Activated CD4-positive, alpha-beta T cell treated with anti-CD3 and anti-CD28 coated beads, Interleukin-2, Interleukin-4, amounts not matched to agents 100 ng/mL and 50 ng/mL, durations not matched to agents 16 hours and 8 hours (primary cell): ENCODE measurements at regions not wholly inside any gene's neighbourhood (a gene's known extent, or its start where the extent isn't known, plus 50 kb on each side); places are given as distances from the start of the nearest gene placed in this dataset.
"Not testable (repeated sequence)": the region's sequence is repeated elsewhere in the genome, so short reads cannot be mapped to it uniquely, and the experiment has no call there.

Source experiments
- DNase-seq: peaks from one replicate; pipeline ENCODE4 v3.0.0-alpha.2; 2020; ENCODE audit warnings: low spot score

DNA sequence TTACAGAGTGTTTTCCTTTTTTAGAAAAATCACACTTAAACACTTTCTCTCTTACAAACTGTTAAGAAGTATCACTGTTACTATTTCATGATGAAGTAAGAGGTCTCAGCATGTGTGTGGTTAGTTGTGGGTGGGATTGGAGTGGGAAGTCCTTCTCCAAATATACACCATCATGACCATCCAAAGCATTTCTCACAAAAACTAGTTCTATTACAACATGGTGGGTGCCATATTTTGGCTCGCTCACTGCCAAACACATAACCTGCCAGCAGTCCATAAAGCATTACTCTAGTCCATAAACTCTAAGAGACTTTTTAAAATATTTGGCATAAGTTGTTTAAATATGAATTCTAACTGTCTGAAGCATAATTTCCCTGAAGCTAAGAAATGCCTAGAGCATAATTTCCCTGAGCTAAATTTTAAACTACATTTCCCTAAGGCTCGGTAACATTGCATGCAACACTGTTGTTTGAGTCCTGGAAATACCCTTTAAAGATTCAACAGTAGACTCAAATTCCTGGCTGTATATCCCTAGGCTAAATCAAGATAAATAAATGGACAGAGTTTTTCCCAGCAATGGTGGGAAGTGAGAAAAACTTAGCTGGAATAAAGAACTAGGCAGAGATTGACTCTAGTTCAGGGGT, 415.0 kb upstream of the INTU start:
- no peak for DNase-seq

DNA sequence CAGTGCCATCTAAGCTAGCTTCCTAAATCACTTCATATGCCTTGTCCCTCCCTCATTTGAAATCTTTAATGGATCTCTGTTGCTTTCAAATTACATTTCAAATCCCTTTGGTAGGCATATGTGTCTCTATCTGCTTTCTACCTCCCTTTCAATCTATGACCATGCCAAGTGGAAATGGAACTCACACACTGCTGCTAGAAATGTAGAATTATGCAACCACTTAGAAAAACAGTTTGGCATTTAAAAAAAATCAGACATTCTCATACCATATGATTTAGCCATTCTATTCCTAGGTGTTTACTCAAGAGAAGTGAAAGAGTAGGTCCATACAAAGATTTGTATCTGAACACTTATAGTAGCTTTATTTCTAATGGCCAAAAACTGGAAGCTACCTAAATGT, 413.5 kb upstream of the INTU start:
- DNase-seq = no peak

DNA sequence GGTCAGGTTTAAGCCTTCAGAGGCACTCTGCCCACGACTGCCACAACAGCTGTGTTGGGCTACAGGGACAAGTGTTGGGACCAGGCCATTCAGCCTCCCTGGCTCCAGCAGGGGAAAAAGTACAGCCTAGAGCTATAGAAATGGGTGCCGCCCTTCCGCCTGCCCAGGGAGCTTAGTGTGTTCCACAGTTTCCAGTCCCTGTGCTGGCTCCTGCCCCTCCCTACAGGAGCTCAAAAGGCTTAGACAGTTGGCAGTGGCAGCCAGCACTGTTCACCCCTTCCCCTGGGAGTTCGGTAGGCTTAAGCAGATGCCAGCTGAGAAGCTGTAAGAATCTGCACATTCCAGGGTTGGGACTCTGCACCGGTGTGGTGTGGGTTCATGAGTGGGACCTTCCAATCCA, 408.2 kb upstream of the INTU start:
- no peak for DNase-seq

DNA sequence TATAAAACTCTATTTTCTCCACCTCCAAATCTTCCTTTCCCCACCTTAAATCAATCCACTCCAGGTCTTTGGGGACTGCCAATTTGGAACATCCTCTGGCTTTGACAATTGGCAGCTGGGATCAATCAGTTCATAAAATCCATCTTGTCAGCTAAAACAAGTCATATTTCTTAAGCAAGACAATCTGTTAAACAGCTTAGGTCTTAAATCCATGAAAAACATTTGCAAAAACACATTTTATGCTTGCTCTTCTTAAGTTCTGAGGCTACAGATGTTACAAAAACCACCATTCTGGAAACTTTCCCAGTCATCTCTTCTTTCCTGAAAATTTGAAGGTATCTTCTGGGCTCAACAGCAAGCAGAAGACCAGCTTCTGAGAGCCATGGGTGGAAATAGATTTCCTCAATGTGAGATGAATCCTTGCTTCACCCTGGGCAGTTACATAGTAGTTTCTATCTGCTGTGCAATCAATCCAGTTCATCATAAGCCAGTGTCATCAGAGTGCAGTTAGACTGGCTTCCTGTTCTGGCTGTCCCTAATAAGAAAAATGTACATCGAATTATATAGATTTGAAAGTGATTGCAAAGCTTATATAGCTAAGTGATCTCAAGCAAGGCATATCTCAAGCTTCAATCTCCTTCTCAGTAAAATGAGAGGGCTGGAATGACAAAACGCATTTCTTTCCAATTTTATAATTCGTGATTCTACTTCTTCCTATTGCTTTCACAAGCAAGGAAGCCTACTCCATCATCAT, 402.7 kb upstream of the INTU start:
- no peak for DNase-seq

DNA sequence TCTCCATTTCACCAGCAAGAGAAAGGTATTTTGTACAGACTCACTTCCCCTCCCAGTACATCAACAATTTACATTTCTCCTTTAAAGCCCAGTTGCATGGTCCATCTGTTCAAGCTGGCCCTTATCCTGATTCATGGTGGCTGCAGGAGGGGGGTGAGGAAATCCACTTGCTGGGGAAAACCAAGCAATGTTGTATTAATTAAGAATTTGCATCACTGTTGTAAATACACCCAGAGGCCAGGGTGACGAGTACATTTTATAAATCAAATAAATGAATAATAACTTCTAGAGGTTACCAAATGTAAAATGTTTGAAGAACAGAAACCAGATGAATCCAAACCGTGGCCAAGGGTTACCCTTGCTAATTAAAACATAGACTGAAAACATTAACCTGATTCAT, 395.9 kb upstream of the INTU start:
- DNase-seq = no peak

DNA sequence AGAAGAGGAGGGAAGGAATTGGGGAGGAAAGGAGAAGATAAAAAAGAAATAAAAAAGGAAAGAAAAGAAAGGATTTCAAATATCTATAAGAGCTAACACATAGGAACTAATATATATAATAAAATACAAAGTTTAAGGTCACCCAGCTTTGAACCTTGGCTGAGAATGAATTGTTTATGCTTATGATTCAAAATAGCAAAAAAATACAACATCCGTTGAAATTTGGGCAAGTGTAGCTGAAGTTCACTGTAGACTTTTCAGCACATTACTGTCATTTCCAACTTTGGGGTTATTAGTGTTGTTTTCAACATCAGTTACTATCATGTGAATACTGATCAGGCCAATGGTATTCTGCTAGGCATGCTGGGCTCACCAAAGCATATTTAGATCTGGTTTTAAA, 395.2 kb upstream of the INTU start:
- no peak for DNase-seq

DNA sequence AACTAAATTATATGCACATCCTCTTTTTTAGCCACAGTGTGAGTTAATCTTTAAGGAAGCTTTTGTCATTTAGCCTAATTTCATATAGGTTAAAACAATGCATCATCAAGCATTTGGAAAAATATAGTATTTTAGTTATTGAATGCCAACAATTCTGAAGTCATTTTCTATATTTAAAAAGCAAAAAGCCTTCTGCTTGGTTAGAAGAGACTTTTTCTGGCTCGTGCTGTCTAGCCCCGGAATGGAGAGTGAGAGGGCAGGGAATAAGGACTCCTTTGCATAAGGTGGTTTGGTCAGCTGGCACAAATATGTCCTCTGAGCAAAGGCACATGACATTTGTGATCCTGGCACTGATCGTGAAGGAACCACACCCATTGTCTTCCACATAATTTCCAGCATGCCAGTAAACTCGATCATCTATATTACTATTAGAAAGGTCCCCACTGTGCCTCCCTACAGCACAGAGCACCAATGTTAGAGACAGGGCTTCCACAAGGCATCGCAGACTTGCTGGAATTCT, 393.7 kb upstream of the INTU start:
- DNase-seq = no peak

DNA sequence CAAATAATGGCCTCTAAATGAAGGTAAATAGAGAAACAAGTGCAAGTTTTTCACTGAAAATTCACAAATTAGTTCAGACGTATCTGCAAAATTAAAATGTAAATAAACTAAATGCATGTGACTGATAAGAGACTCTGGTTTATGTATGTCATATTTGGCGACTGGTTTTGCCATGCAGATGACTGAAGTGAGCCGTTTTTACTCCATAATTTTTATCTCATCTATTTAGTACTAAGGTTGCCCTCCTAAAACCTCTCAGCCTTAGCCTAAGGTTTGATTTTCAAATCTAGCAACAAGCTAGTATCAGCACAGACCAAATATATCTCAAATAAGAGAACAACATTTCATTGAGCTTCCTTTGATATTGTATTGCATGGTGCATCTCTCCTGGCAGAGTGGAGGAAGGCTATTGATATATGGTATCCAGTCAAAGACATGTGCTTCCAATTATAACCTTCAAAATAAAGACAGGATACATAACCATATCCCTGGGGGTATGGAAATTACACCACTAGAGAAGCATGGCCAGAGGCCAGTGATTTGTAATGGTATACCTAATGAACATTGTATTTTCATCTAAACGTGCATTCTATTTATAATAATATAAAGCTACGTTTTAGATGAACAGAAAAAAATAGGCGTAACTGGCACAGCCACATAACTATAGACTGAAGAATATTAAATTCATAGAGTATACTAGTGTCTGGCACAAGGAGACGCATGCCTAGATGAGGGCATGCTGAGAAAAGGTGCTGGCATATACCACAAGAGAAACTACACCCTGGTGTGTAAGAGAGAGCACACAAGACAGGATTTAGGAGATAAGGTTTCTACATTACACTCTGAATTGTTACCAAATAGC, 392.6 kb upstream of the INTU start:
- DNase-seq = no peak

DNA sequence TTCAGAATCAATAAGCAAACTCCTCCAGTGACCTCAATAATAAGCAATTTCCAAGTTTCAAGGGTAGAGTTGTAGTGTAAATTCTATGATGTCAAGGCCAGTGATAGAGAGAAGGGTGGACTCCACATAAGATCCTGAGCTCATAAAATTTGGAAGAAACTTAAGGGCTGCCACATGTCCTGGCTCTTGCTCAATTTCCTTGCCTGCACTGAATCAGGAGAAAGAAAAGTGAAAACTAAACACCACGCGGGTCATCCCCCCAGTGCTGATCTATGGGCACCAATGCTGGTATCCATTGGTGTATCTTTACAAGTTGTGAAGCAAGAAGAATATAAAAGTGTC, 392.0 kb upstream of the INTU start:
- no peak for DNase-seq

DNA sequence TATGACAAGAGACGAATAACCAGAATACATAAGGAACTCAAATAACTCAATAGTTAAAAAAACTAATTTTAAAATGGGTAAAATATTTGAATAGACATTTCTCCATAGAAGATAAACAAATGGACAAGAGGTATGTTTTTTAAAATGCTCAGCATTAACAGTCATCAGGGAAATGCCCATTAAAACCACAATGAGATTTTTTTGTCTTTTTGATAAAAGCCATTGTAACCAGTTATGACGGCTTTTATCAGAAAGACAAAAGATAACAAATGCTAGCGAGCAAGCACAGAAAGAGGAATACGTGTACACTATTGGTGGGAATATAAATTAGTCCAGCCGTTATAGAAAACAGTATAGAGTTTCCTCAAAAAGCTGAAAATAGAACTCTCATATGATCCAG, 388.2 kb upstream of the INTU start:
- DNase-seq = no peak

DNA sequence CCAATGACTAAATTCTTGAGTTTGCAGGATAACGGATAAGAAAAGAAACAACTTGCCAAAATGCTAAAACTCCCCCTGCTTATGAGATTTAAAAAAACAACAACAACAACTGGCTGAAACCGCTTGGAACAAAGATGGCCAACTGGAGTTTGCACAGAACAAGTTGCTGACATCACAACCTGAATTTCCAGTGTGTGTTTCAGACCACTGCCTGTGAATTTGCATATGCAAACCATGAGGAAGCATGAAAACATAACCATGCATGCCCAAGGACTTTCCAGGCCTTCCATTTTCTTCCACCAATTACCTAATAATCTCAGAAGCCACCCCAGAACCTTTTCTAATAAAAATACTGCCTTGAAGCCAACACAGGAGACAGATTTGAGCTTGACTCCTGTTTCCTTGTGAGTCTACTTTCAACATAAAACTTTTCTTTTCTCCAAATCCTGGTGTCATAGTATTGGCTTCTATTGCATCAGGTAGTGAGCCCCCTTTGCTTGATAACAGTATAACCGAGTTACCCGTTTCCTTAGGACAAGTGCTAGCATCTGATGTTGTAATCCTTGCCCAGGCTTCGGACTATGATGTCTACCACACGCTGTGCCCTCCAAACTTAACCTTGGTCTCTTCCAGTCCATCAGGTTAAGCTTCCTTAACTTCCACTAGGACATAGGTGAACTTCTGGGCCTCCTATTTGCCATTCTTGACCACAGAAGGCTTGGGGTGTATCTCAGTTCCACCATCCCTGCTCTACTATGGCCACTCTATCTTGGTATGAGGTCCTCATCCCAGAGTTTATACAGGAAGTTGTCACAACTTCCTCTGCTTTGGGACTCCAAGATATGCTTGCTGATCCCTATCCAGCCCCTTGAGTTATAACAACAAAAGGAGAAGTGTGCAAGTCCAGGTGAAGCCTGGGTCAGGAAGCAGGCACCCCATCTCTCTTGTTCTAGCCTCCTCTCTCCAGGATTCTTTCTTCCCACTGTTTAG, 385.5 kb upstream of the INTU start:
- DNase-seq = no peak

DNA sequence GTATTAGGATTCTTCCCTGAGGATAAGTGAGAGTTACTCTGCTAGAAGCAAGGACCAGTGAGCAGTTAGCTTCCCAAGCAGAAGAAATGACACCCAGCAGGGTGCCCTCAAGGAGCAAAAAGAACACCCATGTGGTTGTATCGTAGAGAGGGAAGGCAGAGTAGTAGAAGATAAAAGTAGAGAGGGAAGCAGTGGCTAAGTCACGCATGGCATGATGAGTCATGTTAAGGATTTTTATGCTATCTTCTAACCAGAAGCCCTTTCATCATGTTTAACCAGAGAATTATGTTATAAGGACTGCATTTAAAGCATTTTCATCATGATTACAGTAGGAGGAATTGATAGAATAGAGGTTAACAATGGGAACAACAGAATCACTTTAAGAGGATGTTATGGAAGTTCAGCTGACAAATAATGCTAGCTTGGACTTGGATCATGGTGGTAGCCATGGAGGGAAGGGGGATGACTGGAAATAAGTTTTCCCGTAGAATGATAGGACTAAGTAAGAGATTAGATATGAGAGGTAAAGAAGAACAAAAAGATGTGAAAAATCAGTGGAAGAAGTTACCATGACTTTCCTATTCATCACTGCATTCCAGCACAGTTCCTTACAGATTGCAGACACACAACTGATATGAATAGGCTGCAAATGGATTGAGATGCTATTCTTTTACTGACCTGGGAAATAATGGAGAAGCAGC, 383.5 kb upstream of the INTU start:
- no peak for DNase-seq

DNA sequence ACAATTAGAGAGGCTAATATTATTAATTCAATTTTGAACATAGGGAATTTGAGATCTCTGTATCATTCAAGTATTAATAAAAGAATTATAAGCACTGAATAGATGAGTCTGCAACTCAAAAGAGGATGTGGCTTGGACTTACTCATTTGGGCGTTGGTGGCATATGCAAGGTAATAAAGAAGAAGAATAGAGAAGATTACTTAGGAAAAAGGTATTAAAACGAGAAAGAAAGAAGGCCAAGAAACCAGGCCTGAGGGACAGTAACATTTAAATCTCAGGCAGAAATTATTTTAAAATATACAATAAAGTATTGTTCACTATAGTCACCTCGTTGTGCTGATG, 383.0 kb upstream of the INTU start:
- no peak for DNase-seq

DNA sequence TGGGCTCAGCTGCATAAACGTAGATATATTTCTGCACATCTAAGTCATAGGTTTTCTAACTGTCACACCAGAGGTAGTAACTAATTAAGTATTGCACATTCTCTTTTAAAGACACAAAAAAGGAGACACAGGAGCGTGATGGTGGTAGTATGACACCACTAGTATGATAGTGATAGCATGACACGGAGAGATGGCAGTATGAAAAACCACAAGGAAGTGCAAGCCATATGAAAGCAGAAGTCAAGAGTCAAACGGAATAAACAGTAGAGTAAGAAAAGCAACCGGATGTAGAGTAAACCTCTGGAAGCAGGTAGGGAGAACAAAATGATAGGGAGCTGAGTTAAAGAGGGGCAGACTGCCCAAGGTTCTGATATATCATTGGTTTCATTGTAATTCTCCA, 382.2 kb upstream of the INTU start:
- no peak for DNase-seq

DNA sequence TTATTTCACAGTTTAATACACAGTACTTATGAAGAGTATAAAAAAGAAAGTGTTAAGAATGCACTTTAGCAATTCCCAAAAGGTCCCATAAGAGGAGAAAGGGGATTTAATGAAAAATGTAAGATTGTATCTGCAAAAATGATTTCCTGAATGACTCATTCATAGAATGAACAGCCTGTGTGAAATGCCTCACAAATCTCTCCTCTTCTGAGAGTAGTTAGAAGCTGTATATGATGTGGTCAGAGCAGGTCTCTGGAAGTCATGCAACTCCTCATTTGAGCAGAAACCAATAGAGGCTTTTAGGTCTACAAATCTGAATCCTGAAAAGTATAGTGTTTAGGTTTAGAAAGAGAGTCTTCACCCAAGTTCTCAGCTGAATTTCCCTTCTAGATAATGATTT, 381.3 kb upstream of the INTU start:
- DNase-seq = peak; percentile 14

DNA sequence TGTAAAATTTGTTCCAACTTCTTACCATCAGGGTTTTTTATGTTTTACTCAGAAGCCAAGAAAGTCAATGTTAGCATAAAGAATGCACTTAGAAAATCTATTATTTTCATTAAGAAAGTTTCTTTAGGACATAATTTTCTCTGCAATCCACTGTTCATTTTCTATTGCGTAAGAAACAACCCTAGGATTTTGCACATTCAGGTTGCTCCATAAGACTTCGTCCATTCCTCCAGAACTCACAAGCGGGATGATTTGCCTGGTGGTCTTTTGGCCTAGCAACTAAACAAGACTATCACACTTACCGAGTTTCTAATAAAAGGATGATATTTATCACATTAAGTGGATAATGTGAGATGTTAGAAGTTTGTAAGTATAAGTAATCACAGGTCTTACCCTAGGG, 376.3 kb upstream of the INTU start:
- DNase-seq = no peak

DNA sequence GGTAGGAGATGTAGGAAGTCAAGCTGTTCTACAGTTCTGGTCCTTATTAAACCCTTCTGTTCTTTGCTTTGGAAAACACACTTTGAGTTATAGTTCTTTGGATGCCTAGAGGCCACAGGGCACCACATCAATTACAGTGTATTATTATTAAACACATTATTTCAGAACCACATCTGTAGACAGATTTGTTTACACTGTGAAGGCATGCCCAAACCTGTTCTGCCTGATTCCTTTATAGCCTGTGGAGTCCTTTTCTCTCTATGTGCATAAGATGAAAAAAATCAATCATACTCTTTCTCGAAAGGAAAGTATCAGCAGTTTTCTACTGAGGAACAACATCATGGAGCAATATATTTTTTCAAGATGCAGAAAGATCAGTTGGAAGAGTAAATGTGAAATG, 371.3 kb upstream of the INTU start:
- no peak for DNase-seq

DNA sequence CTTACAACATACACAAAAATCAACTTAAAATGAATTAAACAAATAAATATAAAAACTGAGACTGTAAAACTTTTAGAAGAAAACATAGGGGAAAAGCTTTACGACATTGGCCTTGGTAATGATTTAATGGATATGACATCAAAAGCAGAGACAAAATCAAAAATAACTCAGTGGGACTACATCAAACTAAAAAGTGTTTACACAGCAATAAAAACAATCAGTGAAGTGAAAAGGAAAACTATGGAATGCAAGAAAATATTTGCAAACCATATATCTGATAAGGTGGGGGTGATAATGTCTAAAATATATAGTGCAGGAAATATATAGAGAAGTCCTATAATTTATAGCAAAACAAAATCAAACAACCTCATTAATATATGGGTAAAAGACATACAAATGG, 364.4 kb upstream of the INTU start:
- DNase-seq = no peak

DNA sequence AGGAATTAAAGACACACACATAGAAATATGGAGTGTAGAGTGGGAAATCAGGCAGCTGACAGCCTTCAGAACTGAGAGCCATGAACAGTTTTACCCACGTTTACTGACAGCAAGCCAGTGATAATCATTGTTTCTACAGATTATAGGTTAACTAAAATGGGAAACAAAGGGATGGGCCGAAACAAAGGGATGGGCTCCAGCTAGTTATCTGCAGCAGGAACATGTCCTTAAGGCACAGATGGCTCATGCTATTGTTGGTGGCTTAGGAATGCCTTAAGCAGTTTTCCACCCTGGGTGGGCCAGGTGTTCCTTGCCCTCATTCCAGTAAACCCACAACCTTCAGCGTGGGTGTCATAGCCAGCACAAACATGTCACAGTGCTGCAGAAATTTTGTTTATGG, 355.7 kb upstream of the INTU start:
- DNase-seq = not testable (repeated sequence)

DNA sequence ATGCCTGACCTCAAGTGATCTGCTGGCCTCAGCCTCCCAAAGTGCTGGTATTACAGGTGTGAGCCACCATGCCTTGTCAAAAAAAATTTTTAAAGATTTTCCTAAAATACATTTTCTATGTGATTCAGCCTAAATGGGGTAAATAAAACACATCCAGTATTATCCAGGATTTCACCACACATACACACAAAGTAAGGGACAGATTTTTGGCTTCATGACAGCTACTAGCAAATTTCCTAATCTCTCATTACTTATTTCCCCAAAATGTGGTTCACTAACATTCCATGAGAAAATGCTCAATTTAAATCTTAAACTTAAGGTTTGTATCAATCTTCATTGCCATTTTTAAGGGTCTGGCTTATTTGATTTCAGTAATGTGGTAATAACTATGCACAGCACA, 348.5 kb upstream of the INTU start:
- DNase-seq = no peak

DNA sequence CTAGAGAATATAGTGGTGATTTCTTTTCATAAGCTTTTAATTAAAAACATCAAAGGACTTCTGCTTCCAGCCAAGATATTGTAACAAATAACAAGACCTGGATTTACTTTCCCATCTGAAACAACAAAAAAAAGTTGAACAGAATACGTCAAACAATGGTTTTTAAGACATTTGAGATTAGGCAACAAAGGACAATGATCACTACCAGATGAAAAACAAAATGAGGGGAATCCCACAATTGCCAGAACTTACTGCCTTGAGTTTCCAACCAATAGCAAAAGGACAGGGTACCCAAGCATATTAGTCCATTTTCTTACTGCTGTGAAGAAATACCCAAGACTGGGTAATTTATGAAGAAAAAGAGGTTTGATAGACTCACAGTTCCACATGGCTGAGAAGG, 341.4 kb upstream of the INTU start:
- no peak for DNase-seq
